ENCODE measurements at regions not wholly inside any gene's neighbourhood (a gene's known extent, or its start where the extent isn't known, plus 50 kb on each side); places are given as distances from the start of the nearest gene placed in this dataset.

- intact Hi-C loops (cut with micrococcal nuclease): no loop called here
- H3K27ac Mint-ChIP-seq: no peak overlapping the region
- no peaks in the 10 kb centered on the region for H3K27me3 ChIP-seq (ENCODE audit: insufficient read depth, low read length)
- H3K4me1 Mint-ChIP-seq: no peaks in the 10 kb centered on the region
- no peaks in the 10 kb centered on the region for H3K36me3 Mint-ChIP-seq
- no peaks in the 10 kb centered on the region for H3K4me1 ChIP-seq (ENCODE audit: insufficient read depth, low read length)
- H3K4me3 Mint-ChIP-seq: no peak overlapping the region
- no peaks in the 10 kb centered on the region for H3K9me3 Mint-ChIP-seq
- H3K4me3 ChIP-seq (ENCODE audit: low read length in 2 of 2): no peak overlapping the region
- H3K36me3 ChIP-seq (ENCODE audit: insufficient read depth, low read length): no peaks in the 10 kb centered on the region
- no peak overlapping the region for H3K27ac ChIP-seq (ENCODE audit: low read depth, low read length)
- no peaks in the 10 kb centered on the region for H3K9me3 ChIP-seq (ENCODE audit: control insufficient read depth in 1 of 2, low read length in 2 of 2)
- H3K27me3 Mint-ChIP-seq: no peaks in the 10 kb centered on the region
- ChIA-PET CTCF (ENCODE audit: partially characterized antibody) (no interaction called here), POLR2A (ENCODE audit: partially characterized antibody) (no interaction called here)
- DNase-seq: no peak
Observed at GRCh38 chr14:85731186-85731585, 201.2 kb downstream of the FLRT2 start.

- Histone ChIP-seq H3K27ac (ENCODE audit: low read depth, low read length) (no peak overlapping the region), H3K4me3 (ENCODE audit: low read length in 2 of 2) (no peak overlapping the region), H3K27me3 (ENCODE audit: insufficient read depth, low read length) (no peaks in the 10 kb centered on the region), H3K9me3 (ENCODE audit: control insufficient read depth in 1 of 2, low read length in 2 of 2) (no peaks in the 10 kb centered on the region), H3K4me1 (ENCODE audit: insufficient read depth, low read length) (no peaks in the 10 kb centered on the region), H3K36me3 (ENCODE audit: insufficient read depth, low read length) (no peaks in the 10 kb centered on the region)
- no peaks in the 10 kb centered on the region for H3K27me3 Mint-ChIP-seq
- intact Hi-C loops (cut with micrococcal nuclease): no loop called here
- ChIA-PET CTCF (ENCODE audit: partially characterized antibody) (no interaction called here), POLR2A (ENCODE audit: partially characterized antibody) (no interaction called here)
- no peak overlapping the region for H3K27ac Mint-ChIP-seq
- H3K4me1 Mint-ChIP-seq: no peaks in the 10 kb centered on the region
- DNase-seq: no peak
- H3K36me3 Mint-ChIP-seq: no peaks in the 10 kb centered on the region
- no peaks in the 10 kb centered on the region for H3K9me3 Mint-ChIP-seq
- no peak overlapping the region for H3K4me3 Mint-ChIP-seq
Observed at GRCh38 chr14:85728476-85729065, 198.6 kb downstream of the FLRT2 start.

DNA sequence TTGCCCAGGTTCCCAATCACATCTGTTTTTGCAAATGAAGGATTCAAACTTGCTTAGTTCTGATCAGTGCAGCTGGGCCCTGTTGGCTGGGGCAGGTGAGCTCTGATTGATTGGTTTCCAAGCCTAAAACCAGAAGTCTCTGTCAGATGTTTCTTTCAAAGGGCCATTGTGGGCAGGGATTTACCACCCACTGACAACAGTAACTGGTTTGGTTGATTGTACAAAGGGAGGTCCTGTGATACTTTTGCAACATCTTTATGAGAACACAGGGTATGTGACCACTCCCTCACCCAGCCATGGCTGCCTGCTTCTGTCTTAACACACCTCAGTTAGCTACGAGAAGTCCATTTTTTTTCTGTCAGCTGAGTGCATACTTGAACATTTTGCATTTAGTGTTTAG is 184.1 kb downstream of the FLRT2 start:
- no peaks in the 10 kb centered on the region for H3K9me3 ChIP-seq (ENCODE audit: control insufficient read depth in 1 of 2, low read length in 2 of 2)
- H3K27ac ChIP-seq (ENCODE audit: low read depth, low read length): no peak overlapping the region
- Mint-ChIP-seq H3K27ac (no peak overlapping the region), H3K9me3 (peaks cover 0 to 9% (median 4%) of the 10 kb centered on the region in 8 donors), H3K4me1 (no peaks in the 10 kb centered on the region), H3K4me3 (no peak overlapping the region), H3K36me3 (no peaks in the 10 kb centered on the region), H3K27me3 (no peaks in the 10 kb centered on the region)
- ChIA-PET CTCF (ENCODE audit: partially characterized antibody) (no interaction called here), POLR2A (ENCODE audit: partially characterized antibody) (no interaction called here)
- no peak for DNase-seq
- no peak overlapping the region for H3K4me3 ChIP-seq (ENCODE audit: low read length in 2 of 2)
- no peaks in the 10 kb centered on the region for H3K4me1 ChIP-seq (ENCODE audit: insufficient read depth, low read length)
- intact Hi-C loops (cut with micrococcal nuclease): no loop called here
- no peaks in the 10 kb centered on the region for H3K36me3 ChIP-seq (ENCODE audit: insufficient read depth, low read length)
- H3K27me3 ChIP-seq (ENCODE audit: insufficient read depth, low read length): no peaks in the 10 kb centered on the region

DNA sequence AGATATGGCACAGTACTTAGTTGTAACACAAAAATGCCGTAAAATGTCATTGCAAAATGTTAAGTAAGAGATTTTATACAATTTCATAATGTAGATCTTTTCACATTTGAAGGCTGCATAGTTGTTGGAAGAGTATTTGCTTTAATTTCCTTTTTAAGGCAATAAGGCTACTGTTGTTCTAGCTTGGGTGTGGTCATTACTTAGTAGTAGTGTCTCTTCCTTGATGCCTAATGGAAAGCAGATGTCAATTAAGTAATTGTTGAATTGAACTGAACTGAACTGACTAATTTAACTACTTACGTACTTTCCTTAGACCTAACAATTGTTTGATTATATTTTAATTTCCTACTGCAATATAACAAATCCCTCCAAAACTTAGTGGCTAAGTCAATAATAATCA is 181.7 kb downstream of the FLRT2 start:
- intact Hi-C loops (cut with micrococcal nuclease): no loop called here
- H3K4me1 Mint-ChIP-seq: no peaks in the 10 kb centered on the region
- H3K36me3 Mint-ChIP-seq: no peaks in the 10 kb centered on the region
- DNase-seq: no peak
- ChIA-PET CTCF (ENCODE audit: partially characterized antibody) (no interaction called here), POLR2A (ENCODE audit: partially characterized antibody) (no interaction called here)
- H3K27me3 ChIP-seq (ENCODE audit: insufficient read depth, low read length): no peaks in the 10 kb centered on the region
- H3K27ac Mint-ChIP-seq: no peak overlapping the region
- H3K4me1 ChIP-seq (ENCODE audit: insufficient read depth, low read length): no peaks in the 10 kb centered on the region
- H3K9me3 Mint-ChIP-seq: peaks cover 0 to 6% (median 0%) of the 10 kb centered on the region in 8 donors
- no peaks in the 10 kb centered on the region for H3K9me3 ChIP-seq (ENCODE audit: control insufficient read depth in 1 of 2, low read length in 2 of 2)
- no peak overlapping the region for H3K4me3 ChIP-seq (ENCODE audit: low read length in 2 of 2)
- no peaks in the 10 kb centered on the region for H3K36me3 ChIP-seq (ENCODE audit: insufficient read depth, low read length)
- no peak overlapping the region for H3K27ac ChIP-seq (ENCODE audit: low read depth, low read length)
- H3K4me3 Mint-ChIP-seq: no peak overlapping the region
- no peaks in the 10 kb centered on the region for H3K27me3 Mint-ChIP-seq
